ENCODE measurements at regions not wholly inside any gene's neighbourhood (a gene's known extent, or its start where the extent isn't known, plus 50 kb on each side); places are given as distances from the start of the nearest gene placed in this dataset.
"Not testable (repeated sequence)": the region's sequence is repeated elsewhere in the genome, so short reads cannot be mapped to it uniquely, and the experiment has no call there.

DNA sequence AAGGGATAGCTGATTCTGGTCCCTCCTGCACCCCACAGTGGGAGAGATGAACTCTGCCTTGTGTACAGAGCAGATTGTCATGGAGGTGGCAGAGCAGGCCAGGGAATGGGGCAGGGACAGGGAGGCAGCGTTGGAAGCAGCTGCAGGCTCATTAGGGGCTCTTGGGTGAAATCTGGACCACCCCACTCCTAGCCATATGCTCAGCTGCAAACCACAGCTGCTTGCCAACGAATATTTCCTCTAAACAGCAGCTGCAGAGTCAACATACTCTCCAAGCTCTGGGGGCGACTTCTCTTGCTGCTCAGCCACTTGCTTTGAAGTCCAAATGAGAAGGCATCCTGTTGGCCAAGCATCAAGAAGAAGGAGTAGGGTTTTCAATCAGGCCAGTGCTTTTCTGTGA, 302.3 kb upstream of the AUTS2 start:
- TF ChIP-seq, protein P1, sequence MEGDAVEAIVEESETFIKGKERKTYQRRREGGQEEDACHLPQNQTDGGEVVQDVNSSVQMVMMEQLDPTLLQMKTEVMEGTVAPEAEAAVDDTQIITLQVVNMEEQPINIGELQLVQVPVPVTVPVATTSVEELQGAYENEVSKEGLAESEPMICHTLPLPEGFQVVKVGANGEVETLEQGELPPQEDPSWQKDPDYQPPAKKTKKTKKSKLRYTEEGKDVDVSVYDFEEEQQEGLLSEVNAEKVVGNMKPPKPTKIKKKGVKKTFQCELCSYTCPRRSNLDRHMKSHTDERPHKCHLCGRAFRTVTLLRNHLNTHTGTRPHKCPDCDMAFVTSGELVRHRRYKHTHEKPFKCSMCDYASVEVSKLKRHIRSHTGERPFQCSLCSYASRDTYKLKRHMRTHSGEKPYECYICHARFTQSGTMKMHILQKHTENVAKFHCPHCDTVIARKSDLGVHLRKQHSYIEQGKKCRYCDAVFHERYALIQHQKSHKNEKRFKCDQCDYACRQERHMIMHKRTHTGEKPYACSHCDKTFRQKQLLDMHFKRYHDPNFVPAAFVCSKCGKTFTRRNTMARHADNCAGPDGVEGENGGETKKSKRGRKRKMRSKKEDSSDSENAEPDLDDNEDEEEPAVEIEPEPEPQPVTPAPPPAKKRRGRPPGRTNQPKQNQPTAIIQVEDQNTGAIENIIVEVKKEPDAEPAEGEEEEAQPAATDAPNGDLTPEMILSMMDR (IDR thresholded peaks at IDR 0.05), result no peak
- H3K27ac ChIP-seq, result no peak overlapping the region
- DNase-seq, result no peak

DNA sequence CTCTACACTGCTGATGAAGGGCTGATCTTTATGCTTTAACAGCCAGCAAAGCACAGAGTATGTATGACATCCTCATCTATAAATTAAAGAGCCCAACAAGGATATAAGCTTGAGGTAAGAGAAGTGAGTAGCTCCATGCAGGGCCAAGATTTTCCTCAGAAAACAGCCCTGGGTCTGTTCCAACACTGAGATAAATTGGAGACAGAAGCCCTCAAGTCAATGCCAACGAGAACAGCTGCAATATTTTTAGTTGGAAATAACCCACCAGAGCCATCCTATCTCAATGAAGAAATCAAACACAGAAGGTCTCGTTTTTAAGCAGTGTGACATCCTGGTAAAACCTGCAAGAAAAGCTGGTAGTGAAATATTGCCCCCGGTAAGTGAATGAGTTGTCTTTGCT, 297.0 kb upstream of the AUTS2 start:
- Histone ChIP-seq H3K36me3 (no peaks in the 10 kb centered on the region), H3K9me3 (no peaks in the 10 kb centered on the region), H3K4me3 (no peak overlapping the region), H3K4me1 (no peaks in the 10 kb centered on the region), H3K27ac (no peak overlapping the region), H3K27me3 (no peaks in the 10 kb centered on the region)
- TF ChIP-seq, protein P1 (IDR thresholded peaks at IDR 0.05), result no peak
- DNase-seq, result no peak
- intact Hi-C loops (cut with DNase I; ENCODE audit: low total_unique reads), result no loop called here

More for the DNA sequence above, 302.3 kb upstream of the AUTS2 start:
- Histone ChIP-seq H3K4me1 (no peaks in the 10 kb centered on the region), H3K4me3 (no peak overlapping the region), H3K36me3 (no peaks in the 10 kb centered on the region), H3K27me3 (no peaks in the 10 kb centered on the region), H3K9me3 (no peaks in the 10 kb centered on the region)
- intact Hi-C loops (cut with DNase I; ENCODE audit: low total_unique reads), result no loop called here

DNA sequence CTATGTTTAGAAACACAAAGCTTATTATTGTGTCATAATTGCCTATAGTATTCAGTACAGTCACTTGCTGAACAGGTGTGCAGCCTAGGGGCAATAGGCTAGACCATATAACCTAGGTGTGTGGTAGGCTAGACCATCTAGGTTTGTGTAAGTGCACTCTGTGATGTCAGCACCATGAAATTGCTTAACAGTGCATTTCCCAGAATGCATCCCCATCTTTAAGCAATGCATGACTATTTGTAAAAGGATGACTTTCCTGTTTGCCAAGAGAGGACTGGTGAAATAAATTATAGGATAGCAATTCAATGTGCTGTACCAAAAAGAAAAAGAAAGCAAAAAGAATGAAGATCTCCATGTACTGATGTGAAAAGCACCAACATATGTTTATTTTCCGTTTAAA, 288.7 kb upstream of the AUTS2 start:
- no peak for DNase-seq
- H3K4me1 ChIP-seq, result no peaks in the 10 kb centered on the region
- H3K36me3 ChIP-seq, result no peaks in the 10 kb centered on the region
- no peaks in the 10 kb centered on the region for H3K9me3 ChIP-seq
- TF ChIP-seq, protein P1 (IDR thresholded peaks at IDR 0.05), result no peak
- no peak overlapping the region for H3K27ac ChIP-seq
- H3K4me3 ChIP-seq, result no peak overlapping the region
- no peaks in the 10 kb centered on the region for H3K27me3 ChIP-seq
- intact Hi-C loops (cut with DNase I; ENCODE audit: low total_unique reads), result no loop called here

DNA sequence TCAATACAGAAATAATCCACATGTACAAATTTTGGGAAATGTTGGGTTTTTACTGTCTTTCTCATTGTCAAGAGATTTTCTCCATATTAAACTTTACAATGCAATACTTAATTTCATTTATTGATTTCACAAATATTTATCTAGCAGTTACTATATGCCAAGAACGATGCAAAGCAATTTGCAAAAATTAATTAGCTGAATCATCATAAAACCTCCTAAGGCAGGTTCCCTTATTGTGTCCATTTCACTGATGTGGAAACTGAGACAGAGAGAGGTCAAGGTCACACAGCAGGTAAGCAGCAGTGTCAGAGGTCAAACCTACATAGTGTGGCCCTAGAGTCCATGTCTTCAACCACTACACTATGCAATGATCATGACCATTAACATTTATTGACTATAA, 286.8 kb upstream of the AUTS2 start:
- TF ChIP-seq, protein P1 (IDR thresholded peaks at IDR 0.05), result no peak
- intact Hi-C loops (cut with DNase I; ENCODE audit: low total_unique reads), result no loop called here
- Histone ChIP-seq H3K27ac (no peak overlapping the region), H3K27me3 (no peaks in the 10 kb centered on the region), H3K4me1 (no peaks in the 10 kb centered on the region), H3K36me3 (no peaks in the 10 kb centered on the region), H3K9me3 (no peaks in the 10 kb centered on the region), H3K4me3 (no peak overlapping the region)
- no peak for DNase-seq

DNA sequence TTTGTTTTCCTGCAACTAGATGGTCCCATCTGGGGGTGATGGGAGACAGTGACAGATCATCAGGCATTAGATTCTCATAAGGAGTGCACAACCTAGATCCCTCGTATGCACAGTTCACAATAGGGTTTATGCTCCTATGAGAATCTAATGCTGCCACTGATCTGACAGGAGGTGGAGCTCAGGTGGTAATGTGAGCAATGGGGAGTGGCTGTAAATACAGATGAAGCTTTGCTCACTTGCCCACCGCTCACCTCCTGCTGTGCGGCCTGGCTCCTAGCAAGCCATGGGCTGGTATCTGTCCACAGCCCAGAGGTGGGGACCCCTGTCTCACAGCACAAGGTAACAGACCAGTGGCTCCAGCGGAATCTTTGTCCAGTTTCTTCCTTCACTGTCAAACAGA, 284.4 kb upstream of the AUTS2 start:
- H3K4me3 ChIP-seq; intact Hi-C loops (cut with DNase I; ENCODE audit: low total_unique reads); H3K4me1 ChIP-seq; H3K9me3 ChIP-seq; H3K27ac ChIP-seq; DNase-seq; H3K27me3 ChIP-seq; H3K36me3 ChIP-seq: not testable (repeated sequence)

DNA sequence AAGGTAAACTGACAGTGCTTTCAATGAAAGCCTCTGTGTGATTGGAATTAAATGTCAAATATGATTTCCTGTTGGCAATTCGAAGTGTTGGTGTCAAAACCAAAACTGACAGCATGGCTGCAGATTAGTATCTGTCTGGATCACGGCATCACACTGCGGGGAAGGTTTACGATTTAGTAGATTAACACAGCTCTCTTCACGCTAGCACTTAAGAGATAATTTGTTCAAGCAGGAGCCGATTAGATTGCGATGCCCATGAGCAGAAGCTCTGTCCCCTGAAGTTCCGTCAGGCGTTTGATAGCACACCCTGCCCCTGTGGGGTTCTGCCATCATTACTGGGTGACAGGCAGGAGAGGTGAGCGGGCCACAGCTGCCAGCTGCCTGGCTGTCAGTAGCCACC, 279.5 kb upstream of the AUTS2 start:
- Histone ChIP-seq H3K27me3 (no peaks in the 10 kb centered on the region), H3K4me1 (no peaks in the 10 kb centered on the region), H3K27ac (no peak overlapping the region), H3K36me3 (no peaks in the 10 kb centered on the region), H3K4me3 (no peak overlapping the region), H3K9me3 (no peaks in the 10 kb centered on the region)
- intact Hi-C loops (cut with DNase I; ENCODE audit: low total_unique reads), result no loop called here
- DNase-seq, result no peak
- TF ChIP-seq, protein P1 (IDR thresholded peaks at IDR 0.05), result no peak
